HG02588 (cell line): ENCODE measurements at regions not wholly inside any gene's neighbourhood (a gene's known extent, or its start where the extent isn't known, plus 50 kb on each side); places are given as distances from the start of the nearest gene placed in this dataset.

Source experiments
- ATAC-seq: cut with Tn5 transposase; IDR thresholded peaks from one replicate; pipeline ENCODE4 v1.9.1; 2021; ENCODE audit warnings: mild to moderate bottlenecking, moderate library complexity; ENCODE audit not compliant: unreplicated experiment

GRCh38 chr21:43304621-43305335 is 122.2 kb downstream of the SIK1 start:
- no peak for ATAC-seq

GRCh38 chr21:43304206-43304605 is 122.7 kb downstream of the SIK1 start:
- no peak for ATAC-seq

GRCh38 chr21:43303275-43304178 is 123.4 kb downstream of the SIK1 start:
- no peak for ATAC-seq

- no peak for ATAC-seq
Observed at GRCh38 chr21:43302769-43303168, 124.2 kb downstream of the SIK1 start.

- ATAC-seq, result no peak
Observed at GRCh38 chr21:43302062-43302700, 124.8 kb downstream of the SIK1 start.

- ATAC-seq, result no peak
Observed at GRCh38 chr21:43301409-43302061, 125.4 kb downstream of the SIK1 start.

- no peak for ATAC-seq
Observed at GRCh38 chr21:43300496-43301408, 126.2 kb downstream of the SIK1 start.

- ATAC-seq, result no peak
Observed at GRCh38 chr21:43299441-43300277, 127.3 kb downstream of the SIK1 start.

- ATAC-seq, result no peak
Observed at GRCh38 chr21:43298546-43299440, 128.1 kb downstream of the SIK1 start.

- no peak for ATAC-seq
Observed at GRCh38 chr21:43297989-43298388, 128.9 kb downstream of the SIK1 start.

GRCh38 chr21:43297391-43297981 is 128.7 kb downstream of the CRYAA start:
- no peak for ATAC-seq

- no peak for ATAC-seq
Observed at GRCh38 chr21:43295066-43295958, 126.5 kb downstream of the CRYAA start.

GRCh38 chr21:43294194-43294902 is 125.5 kb downstream of the CRYAA start:
- no peak for ATAC-seq

GRCh38 chr21:43292866-43293142 is 124.0 kb downstream of the CRYAA start:
- ATAC-seq, result no peak

- no peak for ATAC-seq
Observed at GRCh38 chr21:43292041-43292865, 123.4 kb downstream of the CRYAA start.
